GM21390 (cell line): ENCODE measurements at regions not wholly inside any gene's neighbourhood (a gene's known extent, or its start where the extent isn't known, plus 50 kb on each side); places are given as distances from the start of the nearest gene placed in this dataset.
"Not testable (repeated sequence)": the region's sequence is repeated elsewhere in the genome, so short reads cannot be mapped to it uniquely, and the experiment has no call there.

Experiments
- ATAC-seq: cut with Tn5 transposase; IDR thresholded peaks from one replicate; pipeline ENCODE4 v1.9.1; 2021; ENCODE audit not compliant: unreplicated experiment

GRCh38 chr1:212495766-212496494, 63.2 kb downstream of the NENF start:
- no peak for ATAC-seq

DNA sequence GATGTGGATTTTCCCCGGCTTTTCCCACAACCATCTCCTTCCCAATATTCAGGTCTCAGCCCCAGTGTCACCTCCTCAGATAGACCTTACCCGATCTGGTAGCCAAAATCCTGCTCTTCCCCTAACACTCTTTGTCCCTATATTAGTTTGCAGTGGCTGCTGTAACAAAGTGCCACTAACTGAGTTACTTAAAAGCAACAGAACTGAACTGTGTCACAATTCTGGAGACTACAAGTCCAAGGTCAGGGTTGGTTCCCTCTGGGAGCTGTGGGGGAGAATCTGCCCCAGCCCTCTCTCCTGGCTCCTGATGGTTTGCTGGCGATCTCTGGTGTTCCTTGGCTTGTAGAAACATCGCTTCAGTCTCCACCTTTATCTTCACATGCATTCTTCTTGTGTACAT, 64.0 kb downstream of the NENF start:
- no peak for ATAC-seq

DNA sequence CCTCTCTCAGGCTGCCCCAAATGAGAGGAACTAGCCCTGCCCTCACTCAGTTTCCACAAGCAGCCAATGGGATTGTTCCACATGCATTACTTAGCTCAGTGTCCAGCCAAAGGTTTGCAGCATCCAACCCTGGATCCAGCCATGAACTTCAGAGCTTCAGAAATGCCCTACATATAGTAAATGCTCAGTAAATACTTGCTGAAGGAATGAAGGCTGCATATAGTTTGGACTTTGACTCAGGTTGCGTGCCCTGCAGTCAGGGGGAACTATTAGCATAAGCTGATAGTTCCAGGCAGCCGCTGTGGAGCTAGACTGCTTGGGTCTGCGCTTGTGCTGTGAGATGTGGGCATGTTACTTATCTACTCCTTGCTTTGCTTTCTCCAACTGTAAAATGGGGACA, 64.8 kb downstream of the NENF start:
- no peak for ATAC-seq

GRCh38 chr1:212498283-212499040, 65.7 kb downstream of the NENF start:
- no peak for ATAC-seq

GRCh38 chr1:212500351-212500750, 67.6 kb downstream of the NENF start:
- ATAC-seq: no peak

DNA sequence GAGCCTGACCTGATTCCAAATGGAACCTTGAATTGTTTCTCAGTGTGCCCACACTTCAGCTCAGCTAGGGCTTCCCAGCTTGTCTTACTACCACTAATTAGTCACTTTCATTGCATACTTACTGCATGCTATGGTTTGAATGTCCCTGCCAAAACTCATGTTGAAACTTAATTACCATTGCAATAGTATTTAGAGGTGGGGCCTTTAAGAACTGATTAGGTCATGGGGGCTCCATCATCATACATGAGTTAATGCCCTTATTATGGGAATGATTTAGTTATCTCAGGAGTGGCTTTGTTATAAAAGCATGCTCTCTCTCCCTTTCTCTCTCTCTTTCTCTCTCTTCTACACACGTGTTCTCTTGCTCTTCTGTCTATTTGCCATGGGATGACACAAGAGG, 68.3 kb downstream of the NENF start:
- no peak for ATAC-seq

GRCh38 chr1:212503714-212504113, 71.0 kb downstream of the NENF start:
- ATAC-seq: no peak

GRCh38 chr1:212504171-212504803, 71.6 kb downstream of the NENF start:
- no peak for ATAC-seq

- no peak for ATAC-seq
Observed at GRCh38 chr1:212506666-212507065, 73.9 kb downstream of the NENF start.

DNA sequence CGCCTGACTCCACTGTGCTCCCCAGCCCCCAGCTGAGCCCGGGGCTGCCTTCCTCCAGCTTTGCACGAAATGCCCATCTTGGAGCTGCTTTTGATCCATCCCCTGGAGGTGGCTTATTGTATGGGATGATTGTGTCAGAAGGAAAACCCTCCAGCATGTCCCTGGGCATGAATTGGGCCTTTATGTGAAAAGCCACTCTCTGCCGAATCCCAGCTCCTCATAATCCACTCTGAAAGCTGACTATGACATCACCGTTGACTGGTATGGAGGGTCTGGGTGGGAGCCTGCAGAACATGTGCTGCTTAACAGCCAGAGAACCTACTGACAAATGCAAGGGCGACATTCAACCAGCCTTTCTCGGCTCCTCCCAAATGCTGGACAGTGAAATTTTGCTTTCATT, 74.6 kb downstream of the NENF start:
- ATAC-seq: no peak

GRCh38 chr1:212512816-212513559, 80.3 kb downstream of the NENF start:
- ATAC-seq: no peak

- ATAC-seq: no peak
Observed at GRCh38 chr1:212513586-212513985, 80.9 kb downstream of the NENF start.

DNA sequence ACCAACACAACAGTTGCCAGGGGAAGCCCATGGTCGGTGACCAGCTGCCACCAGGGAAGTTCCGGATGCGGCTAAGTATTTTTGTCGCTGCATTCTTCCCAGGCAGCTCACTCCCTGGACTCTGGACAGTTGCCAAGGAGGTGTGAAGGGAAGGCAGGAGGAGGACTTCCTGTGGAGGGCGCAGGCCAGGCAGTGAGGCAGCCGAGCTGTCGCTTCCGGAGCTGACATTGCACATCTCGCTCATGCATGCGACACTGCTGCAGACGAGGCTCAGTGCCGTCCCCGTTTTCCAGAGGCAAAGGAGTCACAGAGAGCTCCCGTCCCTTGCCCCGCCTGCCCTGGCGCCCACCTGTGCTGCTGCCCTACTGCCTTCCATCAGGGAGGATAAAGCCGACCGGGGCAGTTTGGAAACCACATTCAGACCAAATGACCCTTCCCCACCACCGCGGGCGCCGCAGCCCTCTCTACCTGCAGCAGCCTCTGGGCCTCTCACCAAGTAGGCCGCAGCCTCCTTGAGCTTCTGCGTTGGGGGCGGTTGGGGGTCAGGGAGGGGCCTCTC, 81.4 kb downstream of the NENF start:
- ATAC-seq: no peak

DNA sequence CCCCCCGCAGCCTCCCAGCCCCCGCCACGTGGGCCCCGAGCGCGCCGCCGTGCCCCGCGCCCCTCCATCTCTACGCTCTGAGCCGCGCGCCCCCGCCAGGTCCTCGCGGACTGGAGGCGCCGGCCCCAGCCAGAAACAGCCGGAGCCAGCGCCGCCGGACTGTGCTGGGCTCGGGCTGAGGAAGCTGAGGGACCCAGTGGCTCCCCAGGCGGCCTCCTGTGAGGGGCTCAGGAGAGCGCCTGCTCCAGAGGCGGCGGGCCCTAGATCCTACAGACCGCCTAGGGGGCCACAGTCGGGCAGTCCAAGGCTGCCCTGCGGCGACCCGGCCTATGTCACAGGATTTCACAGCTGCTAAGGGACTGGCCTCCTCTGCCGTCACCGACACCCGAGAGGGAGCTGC, 82.1 kb downstream of the NENF start:
- ATAC-seq: no peak

GRCh38 chr1:212515329-212515760, 82.6 kb downstream of the NENF start:
- ATAC-seq: no peak

- not testable (repeated sequence) for ATAC-seq
Observed at GRCh38 chr1:212516012-212516411, 83.3 kb downstream of the NENF start.

DNA sequence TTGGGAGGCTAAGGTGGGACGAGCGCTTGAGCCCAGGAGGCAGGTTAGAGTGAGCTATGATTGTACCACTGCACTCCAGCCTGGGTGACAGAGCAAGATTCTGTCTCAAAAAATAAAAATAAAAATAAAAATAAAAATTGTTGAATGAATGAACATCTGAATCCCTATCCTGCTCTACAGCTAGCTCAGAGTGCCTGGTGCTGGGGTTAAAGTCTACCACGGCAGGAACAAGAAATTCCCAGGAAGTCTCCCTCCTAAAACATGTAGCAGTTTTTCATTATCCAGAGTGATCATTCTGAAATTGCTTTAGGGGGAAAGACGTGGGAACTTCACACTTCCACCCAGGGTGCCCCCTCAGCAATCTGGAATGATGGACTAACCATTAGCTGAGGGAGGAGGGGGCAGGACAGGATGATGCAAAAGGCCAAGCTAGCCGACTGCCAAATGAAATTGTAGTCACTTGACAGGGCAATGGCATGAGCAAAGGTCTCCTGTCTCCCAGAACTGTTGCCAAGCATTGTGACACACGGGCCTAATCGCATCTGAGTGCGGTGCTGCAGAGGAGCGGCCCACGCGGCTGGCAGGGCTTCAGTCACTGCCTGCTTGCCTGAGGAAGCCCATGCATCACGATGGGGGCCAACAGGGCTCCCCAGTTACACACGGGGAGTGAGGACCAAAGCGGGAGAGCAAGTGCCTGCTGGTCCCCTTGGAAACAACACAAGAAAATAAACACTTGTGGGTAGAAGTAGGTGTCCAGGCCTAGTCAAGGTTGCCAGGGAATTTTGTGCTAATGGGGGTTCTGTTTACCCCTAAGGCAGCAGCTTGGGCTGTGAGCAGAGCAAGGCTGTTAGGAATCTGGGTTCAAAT, 85.7 kb downstream of the NENF start:
- ATAC-seq: no peak

- no peak for ATAC-seq
Observed at GRCh38 chr1:212519131-212519530, 86.4 kb downstream of the NENF start.

DNA sequence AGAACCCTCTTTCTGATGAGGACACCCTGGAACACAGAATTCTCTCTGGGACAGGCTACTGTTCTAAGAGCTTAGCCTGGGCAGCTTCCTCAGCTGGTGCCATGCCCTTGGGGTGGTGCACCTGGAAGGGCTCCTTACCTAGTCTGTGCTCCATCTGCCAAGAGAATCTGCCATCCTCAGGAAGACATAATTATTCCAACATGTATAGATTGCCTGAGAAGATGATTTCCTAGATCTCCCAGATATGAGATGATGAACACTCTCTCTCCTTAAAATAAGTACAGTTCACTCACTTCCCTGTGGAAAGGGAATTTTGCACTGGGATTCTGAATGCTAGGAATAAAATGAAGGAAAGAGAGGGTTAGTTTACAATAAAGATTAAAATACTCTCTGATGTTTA, 87.6 kb downstream of the NENF start:
- no peak for ATAC-seq

DNA sequence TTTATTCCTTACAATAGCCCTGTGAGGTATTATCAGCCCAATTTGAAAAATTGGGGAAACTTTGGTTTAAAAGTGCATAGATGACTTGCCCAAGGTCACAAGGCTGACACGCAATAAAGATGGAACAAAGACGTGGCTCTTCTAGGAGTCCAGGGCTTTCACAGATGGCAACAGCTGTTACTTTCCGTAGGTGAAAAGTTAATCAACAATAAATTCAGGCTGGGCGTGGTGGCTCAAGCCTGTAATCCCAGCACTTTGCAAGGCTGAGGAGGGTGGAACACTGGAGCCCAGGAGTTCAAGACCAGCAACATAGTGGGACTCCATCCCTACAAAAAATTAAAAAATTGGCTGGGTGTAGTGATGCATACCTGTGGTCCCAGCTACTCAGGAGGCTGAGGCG, 87.8 kb upstream of the ATF3 start:
- ATAC-seq: no peak
